ENCODE measurements at regions not wholly inside any gene's neighbourhood (a gene's known extent, or its start where the extent isn't known, plus 50 kb on each side); places are given as distances from the start of the nearest gene placed in this dataset.

DNA sequence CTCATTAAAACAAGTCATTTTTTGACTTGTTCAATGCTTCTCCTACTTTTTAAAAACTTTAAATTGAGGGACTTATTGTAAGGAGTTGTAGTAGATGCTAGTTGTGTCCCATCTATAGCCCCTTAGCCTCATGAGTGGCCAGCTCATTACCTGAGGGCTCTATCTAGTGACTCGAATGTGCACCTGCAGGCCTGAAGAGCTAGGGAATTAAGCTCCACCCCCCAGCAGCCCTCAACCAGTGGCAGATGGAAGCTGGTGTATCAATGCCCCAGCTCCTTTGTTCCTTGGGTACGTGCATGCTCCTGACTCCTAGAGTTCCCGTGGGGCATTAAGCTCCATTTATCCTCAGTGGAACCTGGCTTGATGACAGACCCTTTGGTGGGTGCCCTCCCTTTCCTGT is 146.7 kb upstream of the FAM9B start:
- intact Hi-C loops (cut with DNase I), result no loop called here
- H3K27ac ChIP-seq, result no peak overlapping the region

DNA sequence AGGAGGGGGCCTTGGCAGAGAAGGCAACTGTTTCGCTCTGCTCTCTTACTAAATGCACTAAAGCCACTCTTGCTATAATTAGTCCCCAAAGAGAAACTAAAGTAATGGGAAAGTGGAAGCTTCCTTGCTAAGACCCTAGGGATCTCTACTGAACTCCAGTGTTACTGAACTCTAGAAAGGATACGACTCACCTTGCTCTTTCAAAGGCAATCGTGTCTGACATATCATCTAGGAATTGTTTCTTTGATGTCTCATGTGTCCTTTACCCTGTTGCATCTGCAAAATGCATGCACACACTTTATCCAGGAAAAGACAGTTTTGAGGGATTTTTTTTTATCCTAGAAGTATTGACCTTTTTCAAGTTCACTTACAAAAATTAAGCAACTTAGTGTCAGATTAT is 148.1 kb upstream of the FAM9B start:
- Histone ChIP-seq H3K27ac (no peak overlapping the region), H3K36me3 (ENCODE audit: insufficient read depth in 1 of 2, low read depth in 1 of 2) (no peaks in the 10 kb centered on the region), H3K4me1 (no peaks in the 10 kb centered on the region), H3K4me3 (no peak overlapping the region), H3K9me3 (peaks cover 8% of the 10 kb centered on the region), H3K27me3 (ENCODE audit: insufficient read depth in 3 of 3, low read length in 2 of 3) (peaks cover 0 to 2% (median 0%) of the 10 kb centered on the region in 3 donors)
- ATAC-seq (no peak), DNase-seq (no peak)
- TF ChIP-seq, protein P1, sequence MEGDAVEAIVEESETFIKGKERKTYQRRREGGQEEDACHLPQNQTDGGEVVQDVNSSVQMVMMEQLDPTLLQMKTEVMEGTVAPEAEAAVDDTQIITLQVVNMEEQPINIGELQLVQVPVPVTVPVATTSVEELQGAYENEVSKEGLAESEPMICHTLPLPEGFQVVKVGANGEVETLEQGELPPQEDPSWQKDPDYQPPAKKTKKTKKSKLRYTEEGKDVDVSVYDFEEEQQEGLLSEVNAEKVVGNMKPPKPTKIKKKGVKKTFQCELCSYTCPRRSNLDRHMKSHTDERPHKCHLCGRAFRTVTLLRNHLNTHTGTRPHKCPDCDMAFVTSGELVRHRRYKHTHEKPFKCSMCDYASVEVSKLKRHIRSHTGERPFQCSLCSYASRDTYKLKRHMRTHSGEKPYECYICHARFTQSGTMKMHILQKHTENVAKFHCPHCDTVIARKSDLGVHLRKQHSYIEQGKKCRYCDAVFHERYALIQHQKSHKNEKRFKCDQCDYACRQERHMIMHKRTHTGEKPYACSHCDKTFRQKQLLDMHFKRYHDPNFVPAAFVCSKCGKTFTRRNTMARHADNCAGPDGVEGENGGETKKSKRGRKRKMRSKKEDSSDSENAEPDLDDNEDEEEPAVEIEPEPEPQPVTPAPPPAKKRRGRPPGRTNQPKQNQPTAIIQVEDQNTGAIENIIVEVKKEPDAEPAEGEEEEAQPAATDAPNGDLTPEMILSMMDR (IDR thresholded peaks at IDR 0.05), result no peak
- intact Hi-C loops (cut with DNase I), result no loop called here
- WGBS, 3 donors, result 50 to 68% (median 64%) methylated on average over 2 to 3 of the region's 3 CpGs

More for the DNA sequence above, 146.7 kb upstream of the FAM9B start:
- Histone ChIP-seq H3K9me3 (peaks cover 8% of the 10 kb centered on the region), H3K4me1 (no peaks in the 10 kb centered on the region), H3K4me3 (no peak overlapping the region), H3K36me3 (ENCODE audit: insufficient read depth in 1 of 2, low read depth in 1 of 2) (no peaks in the 10 kb centered on the region), H3K27me3 (ENCODE audit: insufficient read depth in 3 of 3, low read length in 2 of 3) (peaks cover 0 to under 1% (median 0%) of the 10 kb centered on the region in 3 donors)
- WGBS, 3 donors, result 59 to 86% (median 76%) methylated on average over 2 to 3 of the region's 3 CpGs
- TF ChIP-seq, protein P1 (IDR thresholded peaks at IDR 0.05), result no peak
- ATAC-seq (no peak), DNase-seq (no peak)

DNA sequence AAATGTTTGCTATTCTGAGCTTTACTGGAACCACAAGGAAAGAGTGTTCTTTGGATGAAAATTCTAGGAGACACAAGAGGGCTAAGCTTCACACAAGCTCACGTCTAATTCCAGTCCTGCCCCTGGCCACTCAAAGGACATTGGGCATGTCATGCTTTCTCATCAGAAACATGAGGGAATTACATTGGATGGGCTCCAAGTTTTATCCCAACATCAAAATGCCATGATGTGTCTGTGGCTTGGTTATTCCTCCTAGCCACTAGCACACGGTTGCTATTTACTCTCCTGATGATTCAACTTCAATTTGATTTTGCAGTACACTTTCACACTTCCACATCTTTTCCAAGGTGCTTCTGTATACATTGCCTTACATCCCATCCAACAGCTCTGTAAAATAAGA is 149.6 kb upstream of the FAM9B start:
- no peaks in the 10 kb centered on the region for H3K36me3 ChIP-seq (ENCODE audit: insufficient read depth in 1 of 2, low read depth in 1 of 2)
- TF ChIP-seq, protein P1 (IDR thresholded peaks at IDR 0.05), result no peak

DNA sequence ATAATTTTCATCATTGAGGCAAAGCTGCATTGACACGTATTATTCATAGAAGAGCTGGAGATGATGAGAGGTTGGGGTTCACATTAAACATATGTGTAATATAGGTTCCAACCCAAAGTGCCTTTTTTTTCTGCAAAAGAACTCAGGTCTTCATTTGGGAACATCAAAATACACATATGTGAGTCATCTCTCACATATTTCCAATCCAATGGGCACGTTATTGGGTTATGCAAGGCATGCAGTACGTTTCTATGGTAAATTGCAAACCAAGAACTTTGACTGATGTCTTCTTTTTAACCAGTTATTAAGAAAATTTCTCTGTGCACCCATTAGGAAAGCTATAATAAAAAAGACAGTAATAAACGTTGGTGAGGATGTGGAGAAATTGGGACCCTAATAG is 150.3 kb upstream of the FAM9B start:
- no peak overlapping the region for H3K27ac ChIP-seq
- H3K36me3 ChIP-seq (ENCODE audit: insufficient read depth in 1 of 2, low read depth in 1 of 2), result no peaks in the 10 kb centered on the region
- TF ChIP-seq, protein P1 (IDR thresholded peaks at IDR 0.05), result no peak
- peaks cover 3% of the 10 kb centered on the region for H3K9me3 ChIP-seq
- H3K4me3 ChIP-seq, result no peak overlapping the region
- no peaks in the 10 kb centered on the region for H3K4me1 ChIP-seq
- 58 to 71% (median 61%) methylated on average over 4 of the region's 4 CpGs for WGBS, 3 donors
- no peak for DNase-seq
- no peak for ATAC-seq
- intact Hi-C loops (cut with DNase I), result no loop called here
- H3K27me3 ChIP-seq (ENCODE audit: insufficient read depth in 3 of 3, low read length in 2 of 3), result peaks cover 0 to 5% (median 2%) of the 10 kb centered on the region in 3 donors

More for the DNA sequence above, 149.6 kb upstream of the FAM9B start:
- Histone ChIP-seq H3K27me3 (ENCODE audit: insufficient read depth in 3 of 3, low read length in 2 of 3) (peaks cover 0 to 5% (median 2%) of the 10 kb centered on the region in 3 donors), H3K27ac (no peak overlapping the region), H3K9me3 (peaks cover 8% of the 10 kb centered on the region), H3K4me1 (no peaks in the 10 kb centered on the region), H3K4me3 (no peak overlapping the region)
- intact Hi-C loops (cut with DNase I), result no loop called here
- WGBS, 3 donors, result 50 to 81% (median 79%) methylated on average over 2 of the region's 2 CpGs
- DNase-seq (no peak), ATAC-seq (no peak)

DNA sequence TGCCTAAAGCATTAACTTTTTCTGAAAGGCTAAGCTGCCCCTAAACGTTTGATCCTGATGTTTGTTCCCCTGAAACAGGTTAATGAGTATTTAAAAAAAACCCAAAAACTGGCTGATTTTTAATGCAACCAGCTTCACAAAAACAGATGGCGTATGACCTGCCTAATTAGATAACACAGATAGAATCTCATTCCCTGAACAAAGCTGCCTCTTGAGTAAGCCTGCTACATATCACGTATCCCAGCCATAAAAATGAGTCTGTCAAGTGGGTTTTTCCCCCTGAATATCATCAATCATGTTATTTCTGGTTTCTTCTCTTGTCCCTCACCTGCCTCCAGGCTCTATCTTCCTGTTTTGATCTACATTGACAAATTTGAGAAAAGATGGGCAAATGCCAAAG is 154.2 kb upstream of the FAM9B start:
- TF ChIP-seq, protein P1 (IDR thresholded peaks at IDR 0.05), result no peak
- no peaks in the 10 kb centered on the region for H3K36me3 ChIP-seq (ENCODE audit: insufficient read depth in 1 of 2, low read depth in 1 of 2)
- no peak overlapping the region for H3K27ac ChIP-seq
- no peaks in the 10 kb centered on the region for H3K4me1 ChIP-seq
- peaks cover 0 to 9% (median 2%) of the 10 kb centered on the region in 3 donors for H3K27me3 ChIP-seq (ENCODE audit: insufficient read depth in 3 of 3, low read length in 2 of 3)
- H3K4me3 ChIP-seq, result no peak overlapping the region
- no peak for DNase-seq
- 56 to 78% (median 74%) methylated on average over 3 of the region's 3 CpGs for WGBS, 3 donors
- intact Hi-C loops (cut with DNase I), result no loop called here
- no peaks in the 10 kb centered on the region for H3K9me3 ChIP-seq
- no peak for ATAC-seq

Data from psoas muscle (tissue), 7 donors.